Endothelial cell of umbilical vein (primary cell): ENCODE measurements at regions not wholly inside any gene's neighbourhood (a gene's known extent, or its start where the extent isn't known, plus 50 kb on each side); places are given as distances from the start of the nearest gene placed in this dataset.

Source experiments
- BruUV-seq: library from RNA; stranded (reverse); fragments of 400-500 nt; replicated peaks from 2 replicates; lab custom pipeline; 2021; lab: Mats Ljungman, UMichigan
- CTCF ChIA-PET: fragments of 300-600, 350-600 bp; sonication (Branson Sonifier 250); formaldehyde crosslinking; loops from one replicate; lab custom pipeline; 2021; ENCODE audit warnings: antibody characterized with exemption, inconsistent platforms; lab: Charles Lee
- POLR2A ChIA-PET: fragments of 300-600, 350-600 bp; sonication (Branson Sonifier 250); formaldehyde crosslinking; loops from one replicate; lab custom pipeline; 2021; ENCODE audit warnings: antibody characterized with exemption, inconsistent platforms; lab: Charles Lee
- DNase-seq: peaks from one replicate; pipeline ENCODE4 v3.0.0-alpha.2; 2011; ENCODE audit warnings: low read depth, low spot score
- FAIRE-seq: peaks from 2 replicates; lab custom pipeline; 2011; peaks lifted over from hg19 to GRCh38; lab: Jason Lieb, UNC
- H2AFZ ChIP-seq: 2 replicates; pipeline ENCODE4 v1.6.0; 2012; ENCODE audit warnings: low read depth, low read length, control low read depth, inconsistent platforms
- H3K27ac ChIP-seq: 2 replicates; pipeline ENCODE4 v1.5.1; 2011; ENCODE audit warnings: low read depth, mild to moderate bottlenecking, control low read depth, low read length, moderate library complexity; ENCODE audit not compliant: insufficient read depth
- H3K27me3 ChIP-seq, 2 experiments: 2 replicates each; pipeline versions ENCODE4 v1.6.0 to v1.6.1; 2011; ENCODE audit warnings: low read length in 2 of 2, mixed read lengths in 1 of 2; ENCODE audit not compliant: control insufficient read depth in 2 of 2, insufficient read depth in 2 of 2
- H3K36me3 ChIP-seq, 2 experiments: 2 replicates in 1 of 2; 3 replicates in 1 of 2; pipeline ENCODE4 v1.5.1; 2011; ENCODE audit warnings: low read length in 2 of 2, mild to moderate bottlenecking in 1 of 2, moderate library complexity in 1 of 2; ENCODE audit not compliant: control insufficient read depth in 2 of 2, insufficient read depth in 2 of 2; ENCODE audit errors: extremely low read depth in 1 of 2
- H3K4me1 ChIP-seq: 3 replicates; pipeline ENCODE4 v1.5.1; 2011; ENCODE audit warnings: mild to moderate bottlenecking, low read length; ENCODE audit not compliant: control insufficient read depth, insufficient read depth; ENCODE audit errors: extremely low read depth
- H3K4me2 ChIP-seq: 2 replicates; pipeline ENCODE4 v1.6.1; 2011; ENCODE audit warnings: low read length, control low read depth, mixed read lengths; ENCODE audit not compliant: insufficient read depth
- H3K4me3 ChIP-seq, 3 experiments: fragments of 200-600 bp in 1 of 3; sonication (generic), shearing (Covaris generic) in 1 of 3; replicated peaks in 1 of 3; 2 replicates each; pipeline ENCODE4 v1.5.1; 2011 to 2016; ENCODE audit warnings: control low read depth in 3 of 3, low read length in 3 of 3, mild to moderate bottlenecking in 2 of 3, inconsistent platforms in 1 of 3, low read depth in 1 of 3, moderate library complexity in 1 of 3; ENCODE audit not compliant: insufficient read depth in 1 of 3
- H3K79me2 ChIP-seq: 2 replicates; pipeline ENCODE4 v1.6.0; 2012; ENCODE audit warnings: low read length, inconsistent platforms; ENCODE audit not compliant: control insufficient read depth, insufficient read depth
- H3K9ac ChIP-seq: replicated peaks from 2 replicates; pipeline ENCODE3; 2011; ENCODE audit warnings: low read length, control low read depth; ENCODE audit not compliant: insufficient read depth; ENCODE audit errors: extremely low read depth
- H3K9me1 ChIP-seq: replicated peaks from 3 replicates; pipeline ENCODE4 v1.6.0; 2011; ENCODE audit warnings: mild to moderate bottlenecking, low read length; ENCODE audit not compliant: control insufficient read depth, insufficient read depth; ENCODE audit errors: extremely low read depth
- H3K9me3 ChIP-seq: replicated peaks from 2 replicates; pipeline ENCODE4 v1.5.1; 2012; ENCODE audit warnings: low read length, inconsistent platforms; ENCODE audit not compliant: control insufficient read depth, insufficient read depth
- H4K20me1 ChIP-seq: replicated peaks from 2 replicates; pipeline ENCODE3; 2011; ENCODE audit warnings: mild to moderate bottlenecking, low read length; ENCODE audit not compliant: control insufficient read depth, insufficient read depth; ENCODE audit errors: extremely low read depth
- CTCF ChIP-seq, 2 donors: IDR thresholded peaks; 1 replicate in 1 of 2; 2 replicates in 1 of 2; pipeline ENCODE4 v1.5.1; 2011; ENCODE audit warnings: low read length in 2 of 2, mild to moderate bottlenecking in 2 of 2, moderate library complexity in 2 of 2, control low read depth in 1 of 2, inconsistent platforms in 1 of 2, low read depth in 1 of 2; ENCODE audit not compliant: insufficient read depth in 1 of 2; ENCODE audit errors: extremely low read depth in 1 of 2
- EZH2 ChIP-seq: IDR thresholded peaks from 2 replicates; pipeline ENCODE4 v1.6.1; 2012; ENCODE audit warnings: borderline replicate concordance, low read depth, mild to moderate bottlenecking, moderate library complexity, low read length, inconsistent platforms; ENCODE audit not compliant: severe bottlenecking
- FOS ChIP-seq: IDR thresholded peaks from 2 replicates; pipeline ENCODE4 v1.6.1; 2011; ENCODE audit warnings: mild to moderate bottlenecking, low read length, moderate library complexity, borderline replicate concordance; ENCODE audit not compliant: insufficient read depth
- GATA2 ChIP-seq: IDR thresholded peaks from 2 replicates; pipeline ENCODE4 v1.7.0; 2011; ENCODE audit warnings: low read depth, mild to moderate bottlenecking, moderate library complexity, mixed read lengths, low read length; ENCODE audit not compliant: insufficient read length, insufficient read depth
- JUN ChIP-seq: IDR thresholded peaks from 2 replicates; pipeline ENCODE4 v1.6.1; 2011; ENCODE audit warnings: borderline replicate concordance, low read depth; ENCODE audit not compliant: insufficient read length, insufficient read depth
- MAX ChIP-seq: IDR thresholded peaks from 2 replicates; pipeline ENCODE4 v1.6.1; 2011; ENCODE audit not compliant: insufficient read depth, insufficient read length
- MYC ChIP-seq: IDR thresholded peaks from one replicate; pipeline ENCODE4 v1.6.1; 2011; ENCODE audit warnings: mild to moderate bottlenecking, low read depth, low read length
- POLR2A ChIP-seq: IDR thresholded peaks from 2 replicates; pipeline ENCODE4 v1.6.1; 2012; ENCODE audit warnings: low read depth, mild to moderate bottlenecking, control low read depth, low read length
- POLR2AphosphoS5 ChIP-seq: IDR thresholded peaks from 2 replicates; pipeline ENCODE4 v1.6.1; 2012; ENCODE audit warnings: low read depth, mild to moderate bottlenecking, control low read depth, low read length, moderate library complexity; ENCODE audit not compliant: insufficient read depth
- dilution Hi-C: fragments of 300-500 bp; cut with MboI; formaldehyde crosslinking; loops from one replicate; pipeline ENCODE4 v1.15.0; 2019; ENCODE audit warnings: low sequenced_read_pairs; ENCODE audit not compliant: extremely low pct_ligation_motif_present
- intact Hi-C: fragments of 100-400 bp; cut with micrococcal nuclease; formaldehyde crosslinking; loops from one replicate; pipeline ENCODE4 v1.10.0; 2022

DNA sequence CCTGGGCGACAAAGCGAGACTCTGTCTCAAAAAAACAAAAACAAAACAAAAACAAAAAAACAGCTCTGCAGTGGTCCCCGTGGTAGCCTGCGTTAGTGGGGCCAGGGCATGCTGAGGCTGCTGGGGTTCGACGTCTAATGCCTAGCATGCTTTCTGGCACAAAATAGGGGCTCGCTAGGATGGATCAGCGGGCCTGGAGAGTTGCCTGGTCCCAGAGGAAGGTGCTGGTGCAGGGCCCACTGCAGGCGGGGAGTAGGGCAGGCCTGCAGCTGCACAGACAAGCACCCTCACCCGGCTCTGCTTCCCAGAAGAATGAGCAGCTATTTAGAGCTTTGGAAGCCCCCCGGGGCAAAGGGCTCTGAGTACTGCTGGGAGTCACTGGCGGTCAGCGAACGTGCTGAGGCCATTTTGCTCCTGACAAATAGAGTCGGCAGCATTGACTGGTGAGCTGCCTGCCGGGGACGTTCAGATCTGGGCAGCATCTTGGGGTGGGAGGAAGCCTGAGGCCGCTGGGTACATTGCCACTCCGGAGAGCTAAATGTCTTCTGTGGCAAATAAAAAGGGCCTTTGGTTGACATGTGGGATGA lies 126.7 kb downstream of the OLFM1 start:
- Histone ChIP-seq H3K9me1 (no peaks in the 10 kb centered on the region), H3K9me3 (peaks cover 2% of the 10 kb centered on the region), H3K36me3 (no peaks in the 10 kb centered on the region), H3K27ac (no peak overlapping the region), H2AFZ (no peak overlapping the region), H3K27me3 (no peaks in the 10 kb centered on the region), H3K4me2 (no peak overlapping the region), H3K4me1 (no peaks in the 10 kb centered on the region), H4K20me1 (no peaks in the 10 kb centered on the region), H3K9ac (no peak overlapping the region), H3K79me2 (no peaks in the 10 kb centered on the region), H3K4me3 (no peak overlapping the region)
- ChIA-PET CTCF (no interaction called here), POLR2A (no interaction called here)
- dilution Hi-C loops (no loop called here), intact Hi-C loops (no loop called here)
- no peak for FAIRE-seq
- no TSS peak for BruUV-seq
- DNase-seq, result no peak
- no peak for TF ChIP-seq GATA2
- no peak for TF ChIP-seq POLR2AphosphoS5
- no peak for TF ChIP-seq CTCF (IDR thresholded peaks at IDR 0.05; ENCODE audit: extremely low read depth in 1 of 2, insufficient read depth in 1 of 2, low read depth in 1 of 2, low read length in 2 of 2)
- no peak for TF ChIP-seq JUN
- TF ChIP-seq POLR2A, result no peak
- no peak for TF ChIP-seq FOS
- TF ChIP-seq MAX, result no peak
- no peak for TF ChIP-seq EZH2
- TF ChIP-seq MYC, result no peak
